ENCODE measurements at regions not wholly inside any gene's neighbourhood (a gene's known extent, or its start where the extent isn't known, plus 50 kb on each side); places are given as distances from the start of the nearest gene placed in this dataset.

GRCh38 chr7:17687361-17687760 is 252.9 kb downstream of the SNX13 start:
- TF ChIP-seq CTCF (conservative IDR thresholded peaks at IDR 0.05) (no peak), ZFX (IDR thresholded peaks at IDR 0.05) (no peak)
- H3K27ac ChIP-seq = no peak overlapping the region

- H3K27ac ChIP-seq = no peak overlapping the region
- TF ChIP-seq CTCF (conservative IDR thresholded peaks at IDR 0.05) (no peak), ZFX (IDR thresholded peaks at IDR 0.05) (no peak)
Measured at GRCh38 chr7:17689361-17689902, 250.9 kb downstream of the SNX13 start.

- TF ChIP-seq CTCF (conservative IDR thresholded peaks at IDR 0.05) = no peak
- TF ChIP-seq ZFX (IDR thresholded peaks at IDR 0.05) = no peak
- no peak overlapping the region for H3K27ac ChIP-seq
Measured at GRCh38 chr7:17690030-17690429, 250.3 kb downstream of the SNX13 start.

GRCh38 chr7:17696422-17696821 is 243.9 kb downstream of the SNX13 start:
- H3K27ac ChIP-seq = no peak overlapping the region
- TF ChIP-seq CTCF (conservative IDR thresholded peaks at IDR 0.05) (no peak), ZFX (IDR thresholded peaks at IDR 0.05) (no peak)

GRCh38 chr7:17697128-17697881 is 243.0 kb downstream of the SNX13 start:
- TF ChIP-seq CTCF (conservative IDR thresholded peaks at IDR 0.05) = no peak
- no peak for TF ChIP-seq ZFX (IDR thresholded peaks at IDR 0.05)
- H3K27ac ChIP-seq = no peak overlapping the region

- TF ChIP-seq ZFX (IDR thresholded peaks at IDR 0.05) (no peak), CTCF (conservative IDR thresholded peaks at IDR 0.05) (no peak)
- H3K27ac ChIP-seq = no peak overlapping the region
Measured at GRCh38 chr7:17699696-17700095, 240.6 kb downstream of the SNX13 start.

- TF ChIP-seq ZFX (IDR thresholded peaks at IDR 0.05) (no peak), CTCF (conservative IDR thresholded peaks at IDR 0.05) (no peak)
- no peak overlapping the region for H3K27ac ChIP-seq
Measured at GRCh38 chr7:17700138-17700537, 240.2 kb downstream of the SNX13 start.
